ENCODE measurements at regions not wholly inside any gene's neighbourhood (a gene's known extent, or its start where the extent isn't known, plus 50 kb on each side); places are given as distances from the start of the nearest gene placed in this dataset.

DNA sequence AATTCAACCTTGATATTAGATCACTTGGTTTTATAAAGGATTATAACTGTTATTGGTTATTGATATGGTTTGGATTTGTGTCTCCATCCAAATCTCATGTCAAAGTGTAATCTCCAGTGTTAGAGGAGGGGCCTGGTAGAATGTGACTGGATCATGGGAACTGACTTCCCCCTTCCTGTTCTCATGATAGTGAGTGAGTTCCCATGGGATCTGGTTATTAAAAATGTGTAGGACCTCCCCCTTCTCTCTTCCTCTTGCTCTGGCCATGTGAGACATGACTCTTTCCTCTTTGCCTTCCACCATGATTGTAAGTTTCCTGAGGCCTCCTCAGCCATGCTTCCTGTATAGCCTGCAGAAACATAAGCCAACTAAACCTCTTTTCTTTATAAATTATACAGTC, 136.0 kb upstream of the UBE2E2 start:
- TF ChIP-seq, protein P1, sequence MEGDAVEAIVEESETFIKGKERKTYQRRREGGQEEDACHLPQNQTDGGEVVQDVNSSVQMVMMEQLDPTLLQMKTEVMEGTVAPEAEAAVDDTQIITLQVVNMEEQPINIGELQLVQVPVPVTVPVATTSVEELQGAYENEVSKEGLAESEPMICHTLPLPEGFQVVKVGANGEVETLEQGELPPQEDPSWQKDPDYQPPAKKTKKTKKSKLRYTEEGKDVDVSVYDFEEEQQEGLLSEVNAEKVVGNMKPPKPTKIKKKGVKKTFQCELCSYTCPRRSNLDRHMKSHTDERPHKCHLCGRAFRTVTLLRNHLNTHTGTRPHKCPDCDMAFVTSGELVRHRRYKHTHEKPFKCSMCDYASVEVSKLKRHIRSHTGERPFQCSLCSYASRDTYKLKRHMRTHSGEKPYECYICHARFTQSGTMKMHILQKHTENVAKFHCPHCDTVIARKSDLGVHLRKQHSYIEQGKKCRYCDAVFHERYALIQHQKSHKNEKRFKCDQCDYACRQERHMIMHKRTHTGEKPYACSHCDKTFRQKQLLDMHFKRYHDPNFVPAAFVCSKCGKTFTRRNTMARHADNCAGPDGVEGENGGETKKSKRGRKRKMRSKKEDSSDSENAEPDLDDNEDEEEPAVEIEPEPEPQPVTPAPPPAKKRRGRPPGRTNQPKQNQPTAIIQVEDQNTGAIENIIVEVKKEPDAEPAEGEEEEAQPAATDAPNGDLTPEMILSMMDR (IDR thresholded peaks at IDR 0.05), result no peak
- TF ChIP-seq FOXM1 (IDR thresholded peaks at IDR 0.05; ENCODE audit: low read depth), result no peak
- TF ChIP-seq POLR2AphosphoS5 (IDR thresholded peaks at IDR 0.05; ENCODE audit: low read depth, low read length), result no peak
- TF ChIP-seq YY1 (IDR thresholded peaks at IDR 0.05; ENCODE audit: low read depth), result no peak
- TF ChIP-seq TAF1 (IDR thresholded peaks at IDR 0.05; ENCODE audit: borderline replicate concordance, low read depth, low read length), result no peak
- TF ChIP-seq RFX5 (IDR thresholded peaks at IDR 0.05; ENCODE audit: low read length), result no peak
- TF ChIP-seq EZH2phosphoT487 (IDR thresholded peaks at IDR 0.05; ENCODE audit: borderline replicate concordance, low read depth), result no peak
- TF ChIP-seq, protein P2, sequence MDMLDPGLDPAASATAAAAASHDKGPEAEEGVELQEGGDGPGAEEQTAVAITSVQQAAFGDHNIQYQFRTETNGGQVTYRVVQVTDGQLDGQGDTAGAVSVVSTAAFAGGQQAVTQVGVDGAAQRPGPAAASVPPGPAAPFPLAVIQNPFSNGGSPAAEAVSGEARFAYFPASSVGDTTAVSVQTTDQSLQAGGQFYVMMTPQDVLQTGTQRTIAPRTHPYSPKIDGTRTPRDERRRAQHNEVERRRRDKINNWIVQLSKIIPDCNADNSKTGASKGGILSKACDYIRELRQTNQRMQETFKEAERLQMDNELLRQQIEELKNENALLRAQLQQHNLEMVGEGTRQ (IDR thresholded peaks at IDR 0.05; ENCODE audit: borderline replicate concordance, low read depth, low read length), result no peak

All from SK-N-SH (cell line).